ENCODE measurements at regions not wholly inside any gene's neighbourhood (a gene's known extent, or its start where the extent isn't known, plus 50 kb on each side); places are given as distances from the start of the nearest gene placed in this dataset.

- TF ChIP-seq EZH2phosphoT487 (IDR thresholded peaks at IDR 0.05; ENCODE audit: insufficient read depth, low read depth) (no peak), EZH2 (IDR thresholded peaks at IDR 0.05; ENCODE audit: insufficient read depth, poor library complexity, severe bottlenecking) (no peak)
These were observed 83.5 kb upstream of the TSPAN5 start for GRCh38 chr4:98741952-98742351.
